Neutrophil (primary cell): ENCODE measurements at regions not wholly inside any gene's neighbourhood (a gene's known extent, or its start where the extent isn't known, plus 50 kb on each side); places are given as distances from the start of the nearest gene placed in this dataset.

Source experiments
- H3K27ac ChIP-seq: fragments of 200-600 bp; sonication (generic); 2 replicates; pipeline ENCODE4 v1.5.1; 2016; ENCODE audit warnings: mild to moderate bottlenecking, moderate library complexity
- H3K27me3 ChIP-seq: fragments of 200-600 bp; sonication (generic); 2 replicates; pipeline ENCODE4 v1.6.0; 2016; ENCODE audit warnings: mild to moderate bottlenecking
- H3K36me3 ChIP-seq: fragments of 200-600 bp; sonication (generic); 2 replicates; pipeline ENCODE4 v1.5.1; 2017
- H3K4me1 ChIP-seq, 2 experiments: fragments of 200-600 bp in 1 of 2; sonication (generic) in 1 of 2; 1 replicate in 1 of 2; 2 replicates in 1 of 2; pipeline versions ENCODE4 v1.5.1 to v1.6.1; 2013 to 2016; ENCODE audit warnings: low read depth in 1 of 2, low read length in 1 of 2, mild to moderate bottlenecking in 1 of 2, moderate library complexity in 1 of 2; ENCODE audit not compliant: control insufficient read depth in 1 of 2, insufficient read depth in 1 of 2
- H3K4me3 ChIP-seq, 2 experiments: fragments of 200-600 bp in 1 of 2; sonication (generic) in 1 of 2; 1 replicate in 1 of 2; 2 replicates in 1 of 2; pipeline ENCODE4 v1.5.1; 2013 to 2016; ENCODE audit warnings: low read depth in 1 of 2, low read length in 1 of 2, mild to moderate bottlenecking in 1 of 2, moderate library complexity in 1 of 2
- H3K9me3 ChIP-seq: fragments of 200-600 bp; sonication (generic); 2 replicates; pipeline ENCODE4 v1.5.1; 2016
- TF ChIP-seq, protein P1 (sequence below): fragments of 200-600 bp; sonication (generic); IDR thresholded peaks from 2 replicates; pipeline ENCODE4 v1.5.1; 2016; ENCODE audit warnings: antibody characterized with exemption

DNA sequence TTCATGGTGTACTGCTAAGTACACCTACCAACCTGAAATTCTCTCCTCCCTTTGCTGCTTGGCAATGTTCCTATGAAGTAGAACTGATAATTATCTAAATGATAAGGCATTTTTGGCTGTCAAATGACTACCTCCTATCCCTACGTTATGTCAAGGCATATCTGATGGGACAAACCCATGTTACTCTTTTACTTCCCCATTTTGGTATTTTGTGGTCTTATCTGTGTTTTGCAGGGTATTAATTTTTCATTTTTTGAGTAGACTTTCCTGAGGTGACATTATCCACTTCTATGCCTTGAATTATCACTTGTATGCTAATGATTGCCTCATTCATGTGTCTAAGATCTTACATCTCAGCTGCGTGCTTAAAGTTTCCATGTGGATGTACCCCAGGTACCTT, 499.6 kb upstream of the B3GALT2 start:
- H3K4me1 ChIP-seq, result no peaks in the 10 kb centered on the region
- H3K9me3 ChIP-seq, result no peaks in the 10 kb centered on the region
- TF ChIP-seq, protein P1, sequence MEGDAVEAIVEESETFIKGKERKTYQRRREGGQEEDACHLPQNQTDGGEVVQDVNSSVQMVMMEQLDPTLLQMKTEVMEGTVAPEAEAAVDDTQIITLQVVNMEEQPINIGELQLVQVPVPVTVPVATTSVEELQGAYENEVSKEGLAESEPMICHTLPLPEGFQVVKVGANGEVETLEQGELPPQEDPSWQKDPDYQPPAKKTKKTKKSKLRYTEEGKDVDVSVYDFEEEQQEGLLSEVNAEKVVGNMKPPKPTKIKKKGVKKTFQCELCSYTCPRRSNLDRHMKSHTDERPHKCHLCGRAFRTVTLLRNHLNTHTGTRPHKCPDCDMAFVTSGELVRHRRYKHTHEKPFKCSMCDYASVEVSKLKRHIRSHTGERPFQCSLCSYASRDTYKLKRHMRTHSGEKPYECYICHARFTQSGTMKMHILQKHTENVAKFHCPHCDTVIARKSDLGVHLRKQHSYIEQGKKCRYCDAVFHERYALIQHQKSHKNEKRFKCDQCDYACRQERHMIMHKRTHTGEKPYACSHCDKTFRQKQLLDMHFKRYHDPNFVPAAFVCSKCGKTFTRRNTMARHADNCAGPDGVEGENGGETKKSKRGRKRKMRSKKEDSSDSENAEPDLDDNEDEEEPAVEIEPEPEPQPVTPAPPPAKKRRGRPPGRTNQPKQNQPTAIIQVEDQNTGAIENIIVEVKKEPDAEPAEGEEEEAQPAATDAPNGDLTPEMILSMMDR, result no peak
- no peaks in the 10 kb centered on the region for H3K27me3 ChIP-seq
- H3K36me3 ChIP-seq, result no peaks in the 10 kb centered on the region
- H3K4me3 ChIP-seq, result no peak overlapping the region
- H3K27ac ChIP-seq, result no peak overlapping the region

DNA sequence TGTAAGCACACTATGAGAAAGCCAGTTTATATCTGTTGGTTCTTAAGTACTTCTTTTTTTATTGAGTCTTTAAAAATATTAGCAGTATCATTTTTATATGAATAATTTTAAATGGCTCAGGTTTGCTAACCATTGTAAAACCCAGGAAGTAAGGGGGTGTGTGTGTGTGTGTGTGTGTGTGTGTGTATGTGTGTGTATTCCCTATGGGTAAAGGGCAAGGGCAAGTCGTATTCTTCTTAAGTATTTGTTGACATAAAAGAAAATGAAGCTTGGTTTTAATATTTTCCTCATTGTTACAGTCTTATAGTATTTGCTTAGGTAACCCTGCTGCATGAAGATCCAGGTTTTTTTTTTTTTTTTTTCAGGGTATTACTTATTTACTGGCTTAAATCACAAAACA, 495.0 kb upstream of the B3GALT2 start:
- H3K9me3 ChIP-seq, result no peaks in the 10 kb centered on the region
- H3K27me3 ChIP-seq, result no peaks in the 10 kb centered on the region
- TF ChIP-seq, protein P1, result no peak

DNA sequence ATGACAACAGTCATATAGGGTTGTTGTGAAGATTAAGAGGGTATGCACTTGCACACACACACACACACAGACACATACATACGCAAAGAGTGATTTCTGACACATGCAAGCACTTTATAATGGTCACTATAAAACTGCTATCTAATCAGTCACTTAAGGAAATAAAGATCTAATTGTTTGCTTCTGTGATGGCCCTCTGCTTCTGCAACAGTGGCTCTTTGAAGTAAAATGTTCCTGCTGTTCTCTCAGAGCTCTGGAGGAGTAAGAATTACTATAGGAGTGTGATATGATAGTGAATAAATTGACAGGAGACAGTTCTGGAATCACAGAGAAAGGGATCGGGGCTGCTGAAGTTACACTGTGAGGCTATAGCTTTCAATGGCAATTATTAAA, 494.5 kb upstream of the B3GALT2 start:
- Histone ChIP-seq H3K9me3 (no peaks in the 10 kb centered on the region), H3K27ac (no peak overlapping the region), H3K4me3 (no peak overlapping the region), H3K36me3 (no peaks in the 10 kb centered on the region), H3K27me3 (no peaks in the 10 kb centered on the region), H3K4me1 (no peaks in the 10 kb centered on the region)
- TF ChIP-seq, protein P1, result no peak

More for the DNA sequence above, 495.0 kb upstream of the B3GALT2 start:
- no peaks in the 10 kb centered on the region for H3K4me1 ChIP-seq
- H3K27ac ChIP-seq, result no peak overlapping the region
- no peaks in the 10 kb centered on the region for H3K36me3 ChIP-seq
- H3K4me3 ChIP-seq, result no peak overlapping the region

DNA sequence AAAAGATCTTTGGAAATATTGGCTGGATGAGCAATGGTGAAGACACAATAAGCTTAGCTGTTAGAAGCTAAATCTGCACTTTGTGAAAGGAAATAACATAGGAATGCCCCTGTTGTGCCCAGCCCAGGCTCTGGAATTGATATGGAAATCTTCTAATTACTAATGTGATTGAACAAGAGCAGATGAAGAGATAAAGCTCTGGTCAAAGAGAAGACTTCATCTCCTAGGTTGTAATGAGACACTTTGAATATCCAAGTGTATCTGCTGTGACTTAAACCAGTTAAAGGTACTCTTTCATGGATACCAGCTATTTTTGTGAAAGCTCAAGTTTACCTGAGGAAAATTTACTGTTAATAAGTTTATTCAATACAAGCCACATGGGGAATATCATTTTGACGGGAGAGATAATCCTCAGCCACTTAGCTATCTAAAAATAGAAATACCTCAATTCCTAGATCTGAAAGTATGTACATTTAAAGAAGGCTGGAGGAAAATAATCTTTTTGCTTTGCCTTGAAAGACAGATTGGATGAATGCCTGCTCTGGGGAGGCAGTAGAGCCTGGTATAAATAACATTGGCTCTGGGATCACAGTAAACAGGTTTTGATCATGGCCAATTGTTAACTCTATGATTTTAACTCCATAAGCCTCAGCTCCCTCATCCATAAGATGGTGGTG, 494.0 kb upstream of the B3GALT2 start:
- Histone ChIP-seq H3K4me1 (no peaks in the 10 kb centered on the region), H3K27me3 (no peaks in the 10 kb centered on the region), H3K9me3 (no peaks in the 10 kb centered on the region), H3K4me3 (no peak overlapping the region), H3K27ac (no peak overlapping the region), H3K36me3 (no peaks in the 10 kb centered on the region)
- TF ChIP-seq, protein P1, result no peak

DNA sequence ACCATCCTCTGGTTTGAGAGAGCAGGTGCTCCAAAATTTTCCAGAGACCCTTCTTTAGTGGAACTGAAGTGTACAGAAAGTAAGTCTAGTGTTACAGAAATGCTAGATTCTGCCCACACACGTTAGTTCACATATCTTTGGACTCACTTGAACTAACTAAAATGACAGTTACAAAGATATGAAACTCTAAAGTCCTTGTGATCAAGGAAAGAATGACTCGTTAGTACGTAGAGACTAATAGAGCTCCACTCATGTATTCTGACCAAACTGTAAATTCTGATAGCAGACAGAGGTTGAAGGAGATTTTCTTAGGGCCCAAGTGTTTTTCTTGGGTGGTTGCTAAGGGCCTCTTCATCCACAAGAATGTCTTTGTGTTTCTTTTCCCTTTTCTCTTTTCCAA, 491.5 kb upstream of the B3GALT2 start:
- H3K27ac ChIP-seq, result no peak overlapping the region
- H3K27me3 ChIP-seq, result no peaks in the 10 kb centered on the region
- H3K4me3 ChIP-seq, result no peak overlapping the region
- H3K9me3 ChIP-seq, result no peaks in the 10 kb centered on the region
- no peaks in the 10 kb centered on the region for H3K36me3 ChIP-seq
- TF ChIP-seq, protein P1, result no peak
- no peaks in the 10 kb centered on the region for H3K4me1 ChIP-seq
